ENCODE measurements at regions not wholly inside any gene's neighbourhood (a gene's known extent, or its start where the extent isn't known, plus 50 kb on each side); places are given as distances from the start of the nearest gene placed in this dataset.

DNA sequence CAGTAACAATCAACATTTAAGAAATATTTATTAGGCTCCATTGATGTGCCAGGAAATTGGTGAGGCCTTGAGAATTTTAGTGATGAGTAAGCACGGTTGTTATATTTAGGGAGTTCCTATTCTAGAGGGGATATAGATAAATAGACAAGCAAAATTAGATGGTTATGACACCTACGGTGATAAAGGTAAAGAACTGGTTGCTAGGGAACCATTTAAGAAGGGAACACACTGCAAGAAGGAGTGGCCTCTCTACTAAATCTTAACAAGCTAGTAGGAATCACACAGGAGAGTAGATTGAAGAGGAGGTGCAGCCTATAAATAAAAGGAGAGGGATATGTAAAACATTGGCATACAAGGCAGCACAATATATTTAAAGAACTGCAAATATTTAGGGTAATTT, 155.2 kb downstream of the LRIG3 start:
- TF ChIP-seq, protein P1, sequence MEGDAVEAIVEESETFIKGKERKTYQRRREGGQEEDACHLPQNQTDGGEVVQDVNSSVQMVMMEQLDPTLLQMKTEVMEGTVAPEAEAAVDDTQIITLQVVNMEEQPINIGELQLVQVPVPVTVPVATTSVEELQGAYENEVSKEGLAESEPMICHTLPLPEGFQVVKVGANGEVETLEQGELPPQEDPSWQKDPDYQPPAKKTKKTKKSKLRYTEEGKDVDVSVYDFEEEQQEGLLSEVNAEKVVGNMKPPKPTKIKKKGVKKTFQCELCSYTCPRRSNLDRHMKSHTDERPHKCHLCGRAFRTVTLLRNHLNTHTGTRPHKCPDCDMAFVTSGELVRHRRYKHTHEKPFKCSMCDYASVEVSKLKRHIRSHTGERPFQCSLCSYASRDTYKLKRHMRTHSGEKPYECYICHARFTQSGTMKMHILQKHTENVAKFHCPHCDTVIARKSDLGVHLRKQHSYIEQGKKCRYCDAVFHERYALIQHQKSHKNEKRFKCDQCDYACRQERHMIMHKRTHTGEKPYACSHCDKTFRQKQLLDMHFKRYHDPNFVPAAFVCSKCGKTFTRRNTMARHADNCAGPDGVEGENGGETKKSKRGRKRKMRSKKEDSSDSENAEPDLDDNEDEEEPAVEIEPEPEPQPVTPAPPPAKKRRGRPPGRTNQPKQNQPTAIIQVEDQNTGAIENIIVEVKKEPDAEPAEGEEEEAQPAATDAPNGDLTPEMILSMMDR (IDR thresholded peaks at IDR 0.05; ENCODE audit: low read depth, low read length): no peak
- TF ChIP-seq EZH2phosphoT487 (IDR thresholded peaks at IDR 0.05; ENCODE audit: low read depth): no peak
